Naive thymus-derived CD8-positive, alpha-beta T cell (primary cell): ENCODE measurements at regions not wholly inside any gene's neighbourhood (a gene's known extent, or its start where the extent isn't known, plus 50 kb on each side); places are given as distances from the start of the nearest gene placed in this dataset.

ENCODE experiments used
- ATAC-seq, 2 donors: fragments of 150-1000 bp; cut with Tn5 transposase in 1 of 2; sonication (Bioruptor Pico), chemical (Tn5 transposase) in 1 of 2; 1 replicate in 1 of 2; 2 replicates in 1 of 2; pipeline ENCODE4 v1.10.0; 2021; ENCODE audit warnings: mild to moderate bottlenecking in 2 of 2, moderate library complexity in 2 of 2
- POLR2A ChIA-PET: fragments of 350-600 bp; sonication (Branson Sonifier 250); formaldehyde crosslinking; loops from one replicate; lab custom pipeline; 2021; ENCODE audit warnings: antibody characterized with exemption; lab: Charles Lee
- DNase-seq, 10 donors: peaks; one replicate each; pipeline versions ENCODE4 v3.0.0 to v3.0.0-alpha.2; 2020 to 2022
- H3K27ac Mint-ChIP-seq, 10 donors: one replicate each; pipeline ENCODE4 v1.8.0; 2020 to 2022; ENCODE audit warnings: mild to moderate bottlenecking in 10 of 10, mixed read lengths in 10 of 10, moderate library complexity in 4 of 10, inconsistent platforms in 1 of 10
- H3K27me3 Mint-ChIP-seq, 5 donors: one replicate each; pipeline ENCODE4 v1.8.0; 2021 to 2022; ENCODE audit warnings: mixed read lengths in 5 of 5
- H3K36me3 Mint-ChIP-seq, 3 donors: one replicate each; pipeline ENCODE4 v1.8.0; 2020 to 2022; ENCODE audit warnings: mixed read lengths in 3 of 3, mild to moderate bottlenecking in 2 of 3, inconsistent platforms in 1 of 3
- H3K4me1 Mint-ChIP-seq, 4 donors: one replicate each; pipeline ENCODE4 v1.8.0; 2021 to 2022; ENCODE audit warnings: mixed read lengths in 4 of 4
- H3K4me3 Mint-ChIP-seq, 10 donors: one replicate each; pipeline ENCODE4 v1.8.0; 2020 to 2022; ENCODE audit warnings: mild to moderate bottlenecking in 10 of 10, mixed read lengths in 10 of 10, moderate library complexity in 6 of 10, inconsistent platforms in 1 of 10
- H3K9me3 Mint-ChIP-seq, 9 donors: one replicate each; pipeline ENCODE4 v1.8.0; 2020 to 2022; ENCODE audit warnings: mixed read lengths in 9 of 9, mild to moderate bottlenecking in 3 of 9, inconsistent platforms in 1 of 9, moderate library complexity in 1 of 9

GRCh38 chr18:30288662-30289414, 753.7 kb downstream of the DSC3 start:
- H3K36me3 Mint-ChIP-seq = no peaks in the 10 kb centered on the region
- no peak for ATAC-seq
- no peaks in the 10 kb centered on the region for H3K27me3 Mint-ChIP-seq

GRCh38 chr18:30280861-30281470, 761.6 kb downstream of the DSC3 start:
- Mint-ChIP-seq H3K27me3 (no peaks in the 10 kb centered on the region), H3K4me3 (no peak overlapping the region), H3K36me3 (no peaks in the 10 kb centered on the region), H3K27ac (no peak overlapping the region), H3K9me3 (peaks cover 0 to 11% (median 3%) of the 10 kb centered on the region in 9 donors), H3K4me1 (no peaks in the 10 kb centered on the region)
- ATAC-seq (no peak), DNase-seq (no peak)
- POLR2A ChIA-PET = no interaction called here

More at GRCh38 chr18:30288662-30289414, 753.7 kb downstream of the DSC3 start:
- Mint-ChIP-seq H3K4me1 (no peaks in the 10 kb centered on the region), H3K9me3 (peaks cover 0 to 19% (median 4%) of the 10 kb centered on the region in 9 donors), H3K4me3 (no peak overlapping the region), H3K27ac (no peak overlapping the region)
- DNase-seq = no peak
- POLR2A ChIA-PET = no interaction called here

GRCh38 chr18:30280186-30280585, 762.4 kb downstream of the DSC3 start:
- no peaks in the 10 kb centered on the region for H3K27me3 Mint-ChIP-seq
- H3K27ac Mint-ChIP-seq = no peak overlapping the region
- H3K4me3 Mint-ChIP-seq = no peak overlapping the region
- no peak for ATAC-seq
- peaks cover 0 to 11% (median 3%) of the 10 kb centered on the region in 9 donors for H3K9me3 Mint-ChIP-seq
- no peaks in the 10 kb centered on the region for H3K4me1 Mint-ChIP-seq
- no peaks in the 10 kb centered on the region for H3K36me3 Mint-ChIP-seq
- POLR2A ChIA-PET = no interaction called here
- DNase-seq = no peak

- no peaks in the 10 kb centered on the region for H3K4me1 Mint-ChIP-seq
- no peak for ATAC-seq
- H3K27ac Mint-ChIP-seq = no peak overlapping the region
- no peaks in the 10 kb centered on the region for H3K36me3 Mint-ChIP-seq
- H3K27me3 Mint-ChIP-seq = no peaks in the 10 kb centered on the region
- peaks cover 0 to 10% (median 4%) of the 10 kb centered on the region in 9 donors for H3K9me3 Mint-ChIP-seq
- no peak for DNase-seq
- POLR2A ChIA-PET = no interaction called here
- no peak overlapping the region for H3K4me3 Mint-ChIP-seq
Measured at GRCh38 chr18:30277676-30278075, 764.9 kb downstream of the DSC3 start.

GRCh38 chr18:30271716-30272115, 770.8 kb downstream of the DSC3 start:
- no peak overlapping the region for H3K27ac Mint-ChIP-seq
- no peaks in the 10 kb centered on the region for H3K27me3 Mint-ChIP-seq
- POLR2A ChIA-PET = no interaction called here
- ATAC-seq (no peak), DNase-seq (no peak)
- no peak overlapping the region for H3K4me3 Mint-ChIP-seq
- no peaks in the 10 kb centered on the region for H3K4me1 Mint-ChIP-seq
- peaks cover 0 to 21% (median 5%) of the 10 kb centered on the region in 9 donors for H3K9me3 Mint-ChIP-seq
- no peaks in the 10 kb centered on the region for H3K36me3 Mint-ChIP-seq

- Mint-ChIP-seq H3K9me3 (peaks cover 0 to 14% (median 6%) of the 10 kb centered on the region in 9 donors), H3K4me1 (no peaks in the 10 kb centered on the region), H3K36me3 (no peaks in the 10 kb centered on the region), H3K27ac (no peak overlapping the region), H3K27me3 (no peaks in the 10 kb centered on the region), H3K4me3 (no peak overlapping the region)
- ATAC-seq (no peak), DNase-seq (no peak)
- POLR2A ChIA-PET = no interaction called here
Measured at GRCh38 chr18:30265190-30265589, 777.4 kb downstream of the DSC3 start.

GRCh38 chr18:30254331-30254730, 788.2 kb downstream of the DSC3 start:
- no peak for ATAC-seq
- POLR2A ChIA-PET = no interaction called here
- Mint-ChIP-seq H3K9me3 (peaks cover 2 to 24% (median 11%) of the 10 kb centered on the region in 9 donors), H3K27me3 (no peaks in the 10 kb centered on the region), H3K4me3 (no peak overlapping the region), H3K27ac (no peak overlapping the region), H3K36me3 (no peaks in the 10 kb centered on the region), H3K4me1 (no peaks in the 10 kb centered on the region)
- no peak for DNase-seq

GRCh38 chr18:30248056-30248455, 794.5 kb downstream of the DSC3 start:
- no peak for DNase-seq
- POLR2A ChIA-PET = no interaction called here
- Mint-ChIP-seq H3K9me3 (peaks cover 2 to 25% (median 12%) of the 10 kb centered on the region in 9 donors), H3K36me3 (no peaks in the 10 kb centered on the region), H3K27ac (no peak overlapping the region), H3K4me1 (no peaks in the 10 kb centered on the region), H3K27me3 (no peaks in the 10 kb centered on the region), H3K4me3 (no peak overlapping the region)
- no peak for ATAC-seq

- Mint-ChIP-seq H3K27ac (no peak overlapping the region), H3K4me1 (no peaks in the 10 kb centered on the region), H3K4me3 (no peak overlapping the region), H3K9me3 (peaks cover 0 to 31% (median 12%) of the 10 kb centered on the region in 9 donors), H3K27me3 (no peaks in the 10 kb centered on the region), H3K36me3 (no peaks in the 10 kb centered on the region)
- ATAC-seq = no peak
- DNase-seq = no peak
- POLR2A ChIA-PET = no interaction called here
Measured at GRCh38 chr18:30245766-30246455, 796.6 kb downstream of the DSC3 start.

- Mint-ChIP-seq H3K9me3 (peaks cover 0 to 24% (median 5%) of the 10 kb centered on the region in 9 donors), H3K4me1 (no peaks in the 10 kb centered on the region), H3K36me3 (no peaks in the 10 kb centered on the region), H3K27ac (no peak overlapping the region), H3K27me3 (no peaks in the 10 kb centered on the region), H3K4me3 (no peak overlapping the region)
- ATAC-seq (no peak), DNase-seq (no peak)
- POLR2A ChIA-PET = no interaction called here
Measured at GRCh38 chr18:30234755-30235154, 807.8 kb downstream of the DSC3 start.

GRCh38 chr18:30211112-30211511, 831.4 kb downstream of the DSC3 start:
- Mint-ChIP-seq H3K4me3 (no peak overlapping the region), H3K4me1 (no peaks in the 10 kb centered on the region), H3K36me3 (no peaks in the 10 kb centered on the region), H3K27me3 (no peaks in the 10 kb centered on the region), H3K9me3 (peaks cover 0 to 23% (median 6%) of the 10 kb centered on the region in 9 donors), H3K27ac (no peak overlapping the region)
- DNase-seq = no peak
- no peak for ATAC-seq
- POLR2A ChIA-PET = no interaction called here

- Mint-ChIP-seq H3K27ac (no peak overlapping the region), H3K4me1 (no peaks in the 10 kb centered on the region), H3K27me3 (no peaks in the 10 kb centered on the region), H3K36me3 (no peaks in the 10 kb centered on the region), H3K9me3 (peaks cover 0 to 35% (median 4%) of the 10 kb centered on the region in 9 donors), H3K4me3 (no peak overlapping the region)
- no peak for ATAC-seq
- POLR2A ChIA-PET = no interaction called here
- no peak for DNase-seq
Measured at GRCh38 chr18:30208546-30208945, 834.0 kb downstream of the DSC3 start.

- ATAC-seq (no peak), DNase-seq (no peak)
- POLR2A ChIA-PET = no interaction called here
- Mint-ChIP-seq H3K36me3 (peaks cover 0 to 17% (median 0%) of the 10 kb centered on the region in 3 donors), H3K27ac (no peak overlapping the region), H3K27me3 (no peaks in the 10 kb centered on the region), H3K4me1 (no peaks in the 10 kb centered on the region), H3K9me3 (peaks cover 5 to 50% (median 31%) of the 10 kb centered on the region in 9 donors), H3K4me3 (no peak overlapping the region)
Measured at GRCh38 chr18:30192216-30192615, 850.3 kb downstream of the DSC3 start.
